ENCODE measurements at regions not wholly inside any gene's neighbourhood (a gene's known extent, or its start where the extent isn't known, plus 50 kb on each side); places are given as distances from the start of the nearest gene placed in this dataset.

DNA sequence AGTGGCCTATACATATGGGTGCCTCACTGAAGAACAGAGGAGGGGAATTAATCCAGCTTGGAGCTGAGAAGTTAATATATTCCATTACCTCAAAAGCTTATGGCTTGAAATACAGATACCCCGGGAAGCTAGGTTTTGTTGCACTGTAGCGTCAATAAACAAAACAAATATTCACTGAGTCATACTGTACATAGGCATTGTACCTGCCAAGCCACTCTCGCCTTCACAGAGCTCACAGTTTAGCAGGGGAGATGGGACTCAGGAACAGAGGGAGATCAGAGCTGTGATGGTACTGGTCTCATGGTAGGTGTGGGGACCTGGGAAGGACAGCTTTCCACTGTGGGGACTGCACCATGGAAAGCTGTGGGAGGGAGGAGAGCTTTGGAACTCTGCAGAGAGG is 111.2 kb upstream of the ST6GAL2 start:
- no peak for DNase-seq (ENCODE audit: low read depth)
- no peak overlapping the region for H3K4me3 ChIP-seq (ENCODE audit: low read depth, low read length)
- in situ Hi-C loops (cut with HindIII; ENCODE audit: low sequenced_read_pairs) = no loop called here
- TF ChIP-seq, protein P1, sequence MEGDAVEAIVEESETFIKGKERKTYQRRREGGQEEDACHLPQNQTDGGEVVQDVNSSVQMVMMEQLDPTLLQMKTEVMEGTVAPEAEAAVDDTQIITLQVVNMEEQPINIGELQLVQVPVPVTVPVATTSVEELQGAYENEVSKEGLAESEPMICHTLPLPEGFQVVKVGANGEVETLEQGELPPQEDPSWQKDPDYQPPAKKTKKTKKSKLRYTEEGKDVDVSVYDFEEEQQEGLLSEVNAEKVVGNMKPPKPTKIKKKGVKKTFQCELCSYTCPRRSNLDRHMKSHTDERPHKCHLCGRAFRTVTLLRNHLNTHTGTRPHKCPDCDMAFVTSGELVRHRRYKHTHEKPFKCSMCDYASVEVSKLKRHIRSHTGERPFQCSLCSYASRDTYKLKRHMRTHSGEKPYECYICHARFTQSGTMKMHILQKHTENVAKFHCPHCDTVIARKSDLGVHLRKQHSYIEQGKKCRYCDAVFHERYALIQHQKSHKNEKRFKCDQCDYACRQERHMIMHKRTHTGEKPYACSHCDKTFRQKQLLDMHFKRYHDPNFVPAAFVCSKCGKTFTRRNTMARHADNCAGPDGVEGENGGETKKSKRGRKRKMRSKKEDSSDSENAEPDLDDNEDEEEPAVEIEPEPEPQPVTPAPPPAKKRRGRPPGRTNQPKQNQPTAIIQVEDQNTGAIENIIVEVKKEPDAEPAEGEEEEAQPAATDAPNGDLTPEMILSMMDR (IDR thresholded peaks at IDR 0.05; ENCODE audit: low read depth, low read length, missing control alignments) = no peak

DNA sequence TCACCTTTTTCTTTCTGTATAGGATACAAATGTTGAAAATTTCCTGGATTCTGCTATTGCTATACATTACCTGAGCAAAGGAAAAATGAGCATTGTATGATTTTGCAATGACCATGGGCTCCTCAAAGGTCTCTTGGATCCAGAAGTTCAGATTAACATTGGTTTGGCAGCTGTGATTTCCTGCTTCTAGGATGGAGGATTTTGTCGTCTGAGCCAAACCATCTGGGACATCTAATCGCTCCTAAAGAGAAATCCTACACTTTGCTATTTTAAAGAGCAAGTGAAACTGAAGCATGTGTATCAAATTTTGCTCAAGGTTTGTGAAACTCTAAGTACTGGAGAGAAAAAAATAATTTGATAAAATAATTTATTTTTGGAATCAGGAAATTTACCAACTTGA is 115.1 kb upstream of the ST6GAL2 start:
- no peak overlapping the region for H3K4me3 ChIP-seq (ENCODE audit: low read depth, low read length)
- DNase-seq (ENCODE audit: low read depth) = no peak
- TF ChIP-seq, protein P1 (IDR thresholded peaks at IDR 0.05; ENCODE audit: low read depth, low read length, missing control alignments) = no peak
- in situ Hi-C loops (cut with HindIII; ENCODE audit: low sequenced_read_pairs) = loop anchor here (5.0 kb wide), 1 partner anchor 44 kb away; no protein-coding TSS in a partner anchor

DNA sequence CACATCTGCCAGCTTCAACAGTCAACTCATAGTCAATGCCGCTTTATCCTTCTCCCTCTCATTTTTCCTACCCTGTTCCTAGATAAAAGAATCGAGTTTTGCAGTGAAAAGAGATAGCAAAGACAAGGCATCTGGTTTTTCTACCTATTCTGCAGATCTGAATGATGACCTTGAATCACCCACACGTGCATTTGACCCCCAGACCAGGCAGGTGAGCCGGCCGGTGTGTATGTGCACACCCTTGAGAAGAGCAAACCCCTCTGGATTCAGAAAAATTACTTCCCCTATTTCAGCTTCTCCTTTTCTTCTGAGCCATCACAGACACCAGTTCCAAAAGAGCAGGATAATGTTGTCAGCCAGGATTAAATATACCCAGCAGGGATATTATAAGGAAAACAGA is 115.6 kb upstream of the ST6GAL2 start:
- DNase-seq (ENCODE audit: low read depth) = no peak
- TF ChIP-seq, protein P1 (IDR thresholded peaks at IDR 0.05; ENCODE audit: low read depth, low read length, missing control alignments) = no peak
- in situ Hi-C loops (cut with HindIII; ENCODE audit: low sequenced_read_pairs) = loop anchor here (5.0 kb wide), 1 partner anchor 44 kb away; no protein-coding TSS in a partner anchor
- no peak overlapping the region for H3K4me3 ChIP-seq (ENCODE audit: low read depth, low read length)

DNA sequence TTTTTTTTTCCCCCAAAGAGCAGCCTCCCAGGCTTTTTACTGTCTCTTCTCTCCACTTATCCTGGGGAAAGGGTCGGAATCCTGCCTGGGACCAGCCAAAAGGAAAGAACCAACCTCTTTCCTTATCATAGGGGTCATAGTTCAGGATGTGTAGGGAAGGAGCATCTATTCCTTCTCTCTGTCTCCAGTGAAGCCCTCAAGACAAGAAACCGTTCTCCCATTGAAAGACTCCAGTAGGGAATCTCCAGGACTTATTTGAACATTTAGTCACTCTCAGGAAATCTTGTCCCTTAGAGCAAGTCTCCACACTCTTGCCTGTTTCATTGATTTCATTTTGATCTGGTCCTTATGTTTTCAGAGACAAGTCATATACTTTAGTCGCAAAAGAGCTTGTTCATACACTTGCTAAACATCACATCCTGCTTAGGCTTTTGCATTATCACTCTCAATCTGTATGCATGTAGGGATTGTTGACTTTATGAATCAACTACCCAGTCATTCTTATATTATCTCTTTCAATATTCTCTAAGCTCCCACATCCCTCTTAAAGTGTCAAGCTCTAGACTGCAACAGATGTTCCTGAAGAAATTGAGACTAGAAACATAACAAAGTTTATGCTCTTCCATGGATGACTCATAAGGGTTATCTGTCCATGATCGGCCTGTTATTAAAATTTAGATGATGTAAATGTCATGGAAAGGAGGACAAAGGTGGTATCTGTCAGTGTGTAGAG is 116.2 kb upstream of the ST6GAL2 start:
- H3K4me3 ChIP-seq (ENCODE audit: low read depth, low read length) = no peak overlapping the region
- in situ Hi-C loops (cut with HindIII; ENCODE audit: low sequenced_read_pairs) = loop anchor here (5.0 kb wide), 1 partner anchor 45 kb away; no protein-coding TSS in a partner anchor
- DNase-seq (ENCODE audit: low read depth) = no peak
- TF ChIP-seq, protein P1 (IDR thresholded peaks at IDR 0.05; ENCODE audit: low read depth, low read length, missing control alignments) = no peak

DNA sequence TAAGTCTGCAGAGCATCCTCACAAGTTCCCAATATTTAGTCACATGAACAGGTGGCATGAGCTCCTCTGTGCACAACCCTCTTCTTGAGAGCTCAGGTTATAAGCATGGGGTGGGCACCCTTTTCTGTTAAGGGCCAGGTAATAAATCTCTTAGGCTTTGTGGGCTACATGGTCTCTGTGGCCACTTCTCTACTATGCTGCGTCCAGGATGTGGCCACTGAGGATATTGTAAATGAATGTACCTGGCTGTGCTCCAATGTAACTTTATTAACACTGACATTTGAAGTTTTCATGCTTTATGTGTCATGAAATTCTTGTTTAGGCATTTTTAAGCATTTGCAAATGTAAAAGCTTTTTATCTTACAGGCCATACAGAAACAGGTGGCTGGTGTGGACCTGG is 116.8 kb upstream of the ST6GAL2 start:
- TF ChIP-seq, protein P1 (IDR thresholded peaks at IDR 0.05; ENCODE audit: low read depth, low read length, missing control alignments) = no peak
- no peak for DNase-seq (ENCODE audit: low read depth)
- in situ Hi-C loops (cut with HindIII; ENCODE audit: low sequenced_read_pairs) = loop anchor here (5.0 kb wide), 1 partner anchor 45 kb away; no protein-coding TSS in a partner anchor
- no peak overlapping the region for H3K4me3 ChIP-seq (ENCODE audit: low read depth, low read length)

DNA sequence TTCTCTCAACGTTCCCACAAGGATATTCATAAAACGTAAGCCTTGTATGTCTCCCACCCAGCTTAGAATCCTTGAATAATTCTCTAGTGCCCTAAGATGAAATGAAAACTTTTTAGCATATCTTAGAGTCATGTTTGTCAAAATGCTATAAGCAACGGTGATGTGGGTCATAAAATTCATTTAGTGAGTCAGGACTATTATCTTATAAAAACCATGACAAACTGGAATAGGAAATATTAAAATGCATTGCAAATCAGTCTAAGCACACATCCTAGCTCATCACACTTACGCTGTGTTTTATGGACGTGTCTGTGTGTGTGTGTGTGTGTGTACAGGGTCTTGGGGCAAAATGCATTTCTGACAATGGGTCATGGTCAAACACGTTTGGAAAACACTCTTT is 119.9 kb upstream of the ST6GAL2 start:
- no peak for DNase-seq (ENCODE audit: low read depth)
- TF ChIP-seq, protein P1 (IDR thresholded peaks at IDR 0.05; ENCODE audit: low read depth, low read length, missing control alignments) = no peak
- in situ Hi-C loops (cut with HindIII; ENCODE audit: low sequenced_read_pairs) = no loop called here
- H3K4me3 ChIP-seq (ENCODE audit: low read depth, low read length) = no peak overlapping the region

Data from astrocyte of the cerebellum (primary cell).